ENCODE measurements at regions not wholly inside any gene's neighbourhood (a gene's known extent, or its start where the extent isn't known, plus 50 kb on each side); places are given as distances from the start of the nearest gene placed in this dataset.
"Not testable (repeated sequence)": the region's sequence is repeated elsewhere in the genome, so short reads cannot be mapped to it uniquely, and the experiment has no call there.

- no peak for DNase-seq
These were observed 159.8 kb downstream of the HS3ST3B1 start for GRCh38 chr17:14460516-14461226.

- DNase-seq, result no peak
These were observed 159.1 kb downstream of the HS3ST3B1 start for GRCh38 chr17:14459955-14460354.

GRCh38 chr17:14458724-14459123 lies 157.8 kb downstream of the HS3ST3B1 start:
- no peak for DNase-seq

- DNase-seq, result no peak
These were observed 153.9 kb downstream of the HS3ST3B1 start for GRCh38 chr17:14454746-14455145.

- no peak for DNase-seq
These were observed 152.0 kb downstream of the HS3ST3B1 start for GRCh38 chr17:14452856-14453255.

GRCh38 chr17:14451729-14452191 lies 150.9 kb downstream of the HS3ST3B1 start:
- no peak for DNase-seq

GRCh38 chr17:14448818-14449217 lies 147.9 kb downstream of the HS3ST3B1 start:
- no peak for DNase-seq

GRCh38 chr17:14446825-14447224 lies 145.9 kb downstream of the HS3ST3B1 start:
- no peak for DNase-seq

- DNase-seq, result no peak
These were observed 144.0 kb downstream of the HS3ST3B1 start for GRCh38 chr17:14444915-14445314.

- DNase-seq, result no peak
These were observed 142.1 kb downstream of the HS3ST3B1 start for GRCh38 chr17:14442798-14443528.

GRCh38 chr17:14437176-14437575 lies 136.3 kb downstream of the HS3ST3B1 start:
- DNase-seq, result no peak

- DNase-seq, result no peak
These were observed 135.4 kb downstream of the HS3ST3B1 start for GRCh38 chr17:14436266-14436665.

- no peak for DNase-seq
These were observed 133.6 kb downstream of the HS3ST3B1 start for GRCh38 chr17:14434506-14434905.

- no peak for DNase-seq
These were observed 131.2 kb downstream of the HS3ST3B1 start for GRCh38 chr17:14432079-14432478.

- no peak for DNase-seq
These were observed 128.2 kb downstream of the HS3ST3B1 start for GRCh38 chr17:14429084-14429483.

- DNase-seq, result no peak
These were observed 127.8 kb downstream of the HS3ST3B1 start for GRCh38 chr17:14428648-14429029.

GRCh38 chr17:14427900-14428647 lies 127.2 kb downstream of the HS3ST3B1 start:
- no peak for DNase-seq

- DNase-seq, result not testable (repeated sequence)
These were observed 122.3 kb downstream of the HS3ST3B1 start for GRCh38 chr17:14423156-14423555.

- DNase-seq, result no peak
These were observed 116.5 kb downstream of the HS3ST3B1 start for GRCh38 chr17:14417336-14417735.

- DNase-seq, result no peak
These were observed 108.4 kb downstream of the HS3ST3B1 start for GRCh38 chr17:14409292-14409691.

- no peak for DNase-seq
These were observed 106.7 kb downstream of the HS3ST3B1 start for GRCh38 chr17:14407541-14407940.

- DNase-seq, result no peak
These were observed 104.3 kb downstream of the HS3ST3B1 start for GRCh38 chr17:14405189-14405588.
